Stimulated activated CD8-positive, alpha-beta memory T cell treated with anti-CD3 and anti-CD28 coated beads, Interleukin-7, amount 100 ng/mL, for 24 hours (primary cell): ENCODE measurements at regions not wholly inside any gene's neighbourhood (a gene's known extent, or its start where the extent isn't known, plus 50 kb on each side); places are given as distances from the start of the nearest gene placed in this dataset.

ENCODE experiments used
- DNase-seq: peaks from one replicate; pipeline ENCODE4 v3.0.0-alpha.2; 2020; ENCODE audit warnings: low read depth

GRCh38 chr2:16134436-16135165 lies 194.3 kb downstream of the MYCN start:
- no peak for DNase-seq

- no peak for DNase-seq
Measured at GRCh38 chr2:16130906-16131400, 190.6 kb downstream of the MYCN start.

- DNase-seq, result no peak
Measured at GRCh38 chr2:16130541-16130880, 190.2 kb downstream of the MYCN start.

- DNase-seq, result no peak
Measured at GRCh38 chr2:16129716-16130540, 189.6 kb downstream of the MYCN start.

GRCh38 chr2:16128746-16129610 lies 188.6 kb downstream of the MYCN start:
- no peak for DNase-seq

- DNase-seq, result no peak
Measured at GRCh38 chr2:16127958-16128357, 187.6 kb downstream of the MYCN start.

GRCh38 chr2:16127276-16127940 lies 187.1 kb downstream of the MYCN start:
- DNase-seq, result no peak

- no peak for DNase-seq
Measured at GRCh38 chr2:16126517-16127275, 186.3 kb downstream of the MYCN start.

- no peak for DNase-seq
Measured at GRCh38 chr2:16125614-16126516, 185.5 kb downstream of the MYCN start.

- DNase-seq, result no peak
Measured at GRCh38 chr2:16124881-16125613, 184.7 kb downstream of the MYCN start.

- DNase-seq, result no peak
Measured at GRCh38 chr2:16123856-16124780, 183.8 kb downstream of the MYCN start.

GRCh38 chr2:16123421-16123820 lies 183.1 kb downstream of the MYCN start:
- no peak for DNase-seq

GRCh38 chr2:16122556-16122955 lies 182.2 kb downstream of the MYCN start:
- DNase-seq, result no peak

- DNase-seq, result no peak
Measured at GRCh38 chr2:16121986-16122390, 181.6 kb downstream of the MYCN start.

GRCh38 chr2:16121231-16121985 lies 181.1 kb downstream of the MYCN start:
- DNase-seq, result no peak

- no peak for DNase-seq
Measured at GRCh38 chr2:16120591-16121180, 180.3 kb downstream of the MYCN start.

GRCh38 chr2:16119741-16120140 lies 179.4 kb downstream of the MYCN start:
- DNase-seq, result no peak
